Stimulated activated CD8-positive, alpha-beta memory T cell treated with anti-CD3 and anti-CD28 coated beads, Interleukin-12 subunit alpha, Interleukin-12 subunit beta, amount 100 ng/mL, for 4 hours (primary cell): ENCODE measurements at regions not wholly inside any gene's neighbourhood (a gene's known extent, or its start where the extent isn't known, plus 50 kb on each side); places are given as distances from the start of the nearest gene placed in this dataset.
"Not testable (repeated sequence)": the region's sequence is repeated elsewhere in the genome, so short reads cannot be mapped to it uniquely, and the experiment has no call there.

Source experiments
- DNase-seq: peaks from one replicate; pipeline ENCODE4 v3.0.0-alpha.2; 2020; ENCODE audit warnings: low read depth

- DNase-seq: no peak
Measured at GRCh38 chr2:145824384-145824783, 1304.5 kb upstream of the ZEB2 start.

- no peak for DNase-seq
Measured at GRCh38 chr2:145822892-145823534, 1303.1 kb upstream of the ZEB2 start.

GRCh38 chr2:145820651-145821050, 1300.7 kb upstream of the ZEB2 start:
- no peak for DNase-seq

- no peak for DNase-seq
Measured at GRCh38 chr2:145818890-145819504, 1299.1 kb upstream of the ZEB2 start.

- DNase-seq: no peak
Measured at GRCh38 chr2:145815933-145816332, 1296.0 kb upstream of the ZEB2 start.

GRCh38 chr2:145813481-145813880, 1293.6 kb upstream of the ZEB2 start:
- DNase-seq: no peak

- DNase-seq: no peak
Measured at GRCh38 chr2:145812165-145812554, 1292.2 kb upstream of the ZEB2 start.

- DNase-seq: no peak
Measured at GRCh38 chr2:145811276-145812164, 1291.6 kb upstream of the ZEB2 start.

GRCh38 chr2:145807968-145808367, 1288.0 kb upstream of the ZEB2 start:
- DNase-seq: no peak

GRCh38 chr2:145807554-145807953, 1287.6 kb upstream of the ZEB2 start:
- no peak for DNase-seq

GRCh38 chr2:145806546-145806945, 1286.6 kb upstream of the ZEB2 start:
- no peak for DNase-seq

- DNase-seq: no peak
Measured at GRCh38 chr2:145802133-145802532, 1282.2 kb upstream of the ZEB2 start.

GRCh38 chr2:145801210-145801609, 1281.3 kb upstream of the ZEB2 start:
- no peak for DNase-seq

GRCh38 chr2:145800151-145801091, 1280.5 kb upstream of the ZEB2 start:
- no peak for DNase-seq

- no peak for DNase-seq
Measured at GRCh38 chr2:145799595-145800108, 1279.7 kb upstream of the ZEB2 start.

GRCh38 chr2:145798419-145798818, 1278.5 kb upstream of the ZEB2 start:
- no peak for DNase-seq

- no peak for DNase-seq
Measured at GRCh38 chr2:145797692-145798091, 1277.8 kb upstream of the ZEB2 start.

GRCh38 chr2:145792745-145793144, 1272.8 kb upstream of the ZEB2 start:
- no peak for DNase-seq

- DNase-seq: no peak
Measured at GRCh38 chr2:145789636-145790035, 1269.7 kb upstream of the ZEB2 start.

GRCh38 chr2:145787597-145788361, 1267.9 kb upstream of the ZEB2 start:
- not testable (repeated sequence) for DNase-seq

- DNase-seq: not testable (repeated sequence)
Measured at GRCh38 chr2:145782607-145783006, 1262.7 kb upstream of the ZEB2 start.
